ENCODE measurements at regions not wholly inside any gene's neighbourhood (a gene's known extent, or its start where the extent isn't known, plus 50 kb on each side); places are given as distances from the start of the nearest gene placed in this dataset.
"Not testable (repeated sequence)": the region's sequence is repeated elsewhere in the genome, so short reads cannot be mapped to it uniquely, and the experiment has no call there.

- no peak for FAIRE-seq
Measured at GRCh38 chr2:199216253-199216652, 241.5 kb downstream of the SATB2 start.

- no peak for FAIRE-seq
Measured at GRCh38 chr2:199207011-199207410, 250.7 kb downstream of the SATB2 start.

- no peak for FAIRE-seq
Measured at GRCh38 chr2:199206536-199206935, 251.2 kb downstream of the SATB2 start.

GRCh38 chr2:199202964-199203363 is 254.8 kb downstream of the SATB2 start:
- no peak for FAIRE-seq

- FAIRE-seq = no peak
Measured at GRCh38 chr2:199201539-199201938, 256.2 kb downstream of the SATB2 start.

- FAIRE-seq = no peak
Measured at GRCh38 chr2:199199797-199200196, 257.9 kb downstream of the SATB2 start.

GRCh38 chr2:199197448-199197847 is 260.3 kb downstream of the SATB2 start:
- no peak for FAIRE-seq

GRCh38 chr2:199196686-199197085 is 261.1 kb downstream of the SATB2 start:
- no peak for FAIRE-seq

- FAIRE-seq = no peak
Measured at GRCh38 chr2:199195927-199196502, 261.7 kb downstream of the SATB2 start.

- FAIRE-seq = no peak
Measured at GRCh38 chr2:199191461-199191860, 266.3 kb downstream of the SATB2 start.

- no peak for FAIRE-seq
Measured at GRCh38 chr2:199189229-199189628, 268.5 kb downstream of the SATB2 start.

- FAIRE-seq = no peak
Measured at GRCh38 chr2:199186301-199186751, 271.4 kb downstream of the SATB2 start.

GRCh38 chr2:199185174-199185573 is 272.6 kb downstream of the SATB2 start:
- not testable (repeated sequence) for FAIRE-seq

- FAIRE-seq = no peak
Measured at GRCh38 chr2:199163613-199164458, 293.9 kb downstream of the SATB2 start.

GRCh38 chr2:199160677-199161465 is 296.9 kb downstream of the SATB2 start:
- FAIRE-seq = no peak

GRCh38 chr2:199160081-199160480 is 297.7 kb downstream of the SATB2 start:
- no peak for FAIRE-seq

- FAIRE-seq = no peak
Measured at GRCh38 chr2:199148076-199148845, 309.5 kb downstream of the SATB2 start.

GRCh38 chr2:199147216-199147615 is 310.5 kb downstream of the SATB2 start:
- no peak for FAIRE-seq

GRCh38 chr2:199144546-199144945 is 313.2 kb downstream of the SATB2 start:
- FAIRE-seq = no peak

- FAIRE-seq = no peak
Measured at GRCh38 chr2:199144036-199144435, 313.7 kb downstream of the SATB2 start.

- no peak for FAIRE-seq
Measured at GRCh38 chr2:199136681-199137080, 321.1 kb downstream of the SATB2 start.

GRCh38 chr2:199136242-199136641 is 321.5 kb downstream of the SATB2 start:
- FAIRE-seq = no peak

- FAIRE-seq = no peak
Measured at GRCh38 chr2:199131876-199132275, 325.9 kb downstream of the SATB2 start.

Measured in colon (tissue), 2 donors.